ENCODE measurements at regions not wholly inside any gene's neighbourhood (a gene's known extent, or its start where the extent isn't known, plus 50 kb on each side); places are given as distances from the start of the nearest gene placed in this dataset.

DNA sequence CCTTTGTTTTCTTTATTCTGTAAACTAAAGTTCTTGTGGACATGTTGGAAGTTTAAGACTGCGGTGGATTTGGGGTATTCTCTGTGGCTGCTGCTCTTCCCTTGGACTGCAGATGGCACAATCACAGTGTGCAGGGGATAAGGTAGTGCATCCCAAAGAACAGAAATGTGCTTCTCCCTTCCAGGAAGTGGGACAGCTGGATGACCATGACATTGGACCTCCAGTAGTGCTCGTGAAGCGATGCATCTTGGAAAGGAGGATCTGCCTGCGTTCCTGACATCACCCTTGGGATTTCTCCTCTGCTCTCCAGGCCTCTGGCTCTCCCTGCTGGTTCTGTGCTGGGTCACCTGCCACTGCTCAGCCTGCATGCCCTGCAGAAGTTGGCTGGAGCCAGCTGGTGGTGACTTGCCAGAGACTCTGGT, 109.9 kb downstream of the SLC4A3 start:
- TF ChIP-seq, protein P1, sequence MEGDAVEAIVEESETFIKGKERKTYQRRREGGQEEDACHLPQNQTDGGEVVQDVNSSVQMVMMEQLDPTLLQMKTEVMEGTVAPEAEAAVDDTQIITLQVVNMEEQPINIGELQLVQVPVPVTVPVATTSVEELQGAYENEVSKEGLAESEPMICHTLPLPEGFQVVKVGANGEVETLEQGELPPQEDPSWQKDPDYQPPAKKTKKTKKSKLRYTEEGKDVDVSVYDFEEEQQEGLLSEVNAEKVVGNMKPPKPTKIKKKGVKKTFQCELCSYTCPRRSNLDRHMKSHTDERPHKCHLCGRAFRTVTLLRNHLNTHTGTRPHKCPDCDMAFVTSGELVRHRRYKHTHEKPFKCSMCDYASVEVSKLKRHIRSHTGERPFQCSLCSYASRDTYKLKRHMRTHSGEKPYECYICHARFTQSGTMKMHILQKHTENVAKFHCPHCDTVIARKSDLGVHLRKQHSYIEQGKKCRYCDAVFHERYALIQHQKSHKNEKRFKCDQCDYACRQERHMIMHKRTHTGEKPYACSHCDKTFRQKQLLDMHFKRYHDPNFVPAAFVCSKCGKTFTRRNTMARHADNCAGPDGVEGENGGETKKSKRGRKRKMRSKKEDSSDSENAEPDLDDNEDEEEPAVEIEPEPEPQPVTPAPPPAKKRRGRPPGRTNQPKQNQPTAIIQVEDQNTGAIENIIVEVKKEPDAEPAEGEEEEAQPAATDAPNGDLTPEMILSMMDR (conservative IDR thresholded peaks at IDR 0.05; ENCODE audit: low read length): peak; percentile 56
- no peak for TF ChIP-seq EZH2phosphoT487 (IDR thresholded peaks at IDR 0.05; ENCODE audit: borderline replicate concordance)

Measured in Loucy (cell line).